ENCODE measurements at regions not wholly inside any gene's neighbourhood (a gene's known extent, or its start where the extent isn't known, plus 50 kb on each side); places are given as distances from the start of the nearest gene placed in this dataset.

- TF ChIP-seq, protein P1, sequence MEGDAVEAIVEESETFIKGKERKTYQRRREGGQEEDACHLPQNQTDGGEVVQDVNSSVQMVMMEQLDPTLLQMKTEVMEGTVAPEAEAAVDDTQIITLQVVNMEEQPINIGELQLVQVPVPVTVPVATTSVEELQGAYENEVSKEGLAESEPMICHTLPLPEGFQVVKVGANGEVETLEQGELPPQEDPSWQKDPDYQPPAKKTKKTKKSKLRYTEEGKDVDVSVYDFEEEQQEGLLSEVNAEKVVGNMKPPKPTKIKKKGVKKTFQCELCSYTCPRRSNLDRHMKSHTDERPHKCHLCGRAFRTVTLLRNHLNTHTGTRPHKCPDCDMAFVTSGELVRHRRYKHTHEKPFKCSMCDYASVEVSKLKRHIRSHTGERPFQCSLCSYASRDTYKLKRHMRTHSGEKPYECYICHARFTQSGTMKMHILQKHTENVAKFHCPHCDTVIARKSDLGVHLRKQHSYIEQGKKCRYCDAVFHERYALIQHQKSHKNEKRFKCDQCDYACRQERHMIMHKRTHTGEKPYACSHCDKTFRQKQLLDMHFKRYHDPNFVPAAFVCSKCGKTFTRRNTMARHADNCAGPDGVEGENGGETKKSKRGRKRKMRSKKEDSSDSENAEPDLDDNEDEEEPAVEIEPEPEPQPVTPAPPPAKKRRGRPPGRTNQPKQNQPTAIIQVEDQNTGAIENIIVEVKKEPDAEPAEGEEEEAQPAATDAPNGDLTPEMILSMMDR (IDR thresholded peaks at IDR 0.05) = no peak
- Histone ChIP-seq H3K27ac (no peak overlapping the region), H3K4me3 (no peak overlapping the region)
- DNase-seq (ENCODE audit: low spot score) = no peak
These were observed 120.8 kb upstream of the POU1F1 start for GRCh38 chr3:87397211-87397610.

DNA sequence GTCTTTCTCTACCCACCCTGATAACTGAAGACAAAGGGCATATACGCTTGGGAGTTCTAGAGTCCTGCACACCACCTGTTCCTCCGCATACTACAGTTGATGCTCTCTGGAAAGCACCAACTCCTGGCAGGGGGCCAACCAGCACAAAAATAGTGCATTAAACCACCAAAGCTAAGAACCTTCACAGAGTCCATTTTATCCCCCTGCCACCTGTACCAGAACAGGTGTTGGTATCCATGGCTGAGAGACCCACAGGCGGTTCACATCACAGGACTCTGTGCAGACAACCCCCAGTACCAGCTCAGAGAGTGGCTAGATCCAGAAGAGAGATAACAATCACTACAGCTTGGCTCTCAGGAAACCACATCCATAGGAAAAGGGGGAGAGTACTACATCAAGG lies 114.4 kb upstream of the POU1F1 start:
- TF ChIP-seq, protein P1 (IDR thresholded peaks at IDR 0.05) = no peak
- H3K4me3 ChIP-seq = no peak overlapping the region
- H3K27ac ChIP-seq = no peak overlapping the region
- no peak for DNase-seq (ENCODE audit: low spot score)

DNA sequence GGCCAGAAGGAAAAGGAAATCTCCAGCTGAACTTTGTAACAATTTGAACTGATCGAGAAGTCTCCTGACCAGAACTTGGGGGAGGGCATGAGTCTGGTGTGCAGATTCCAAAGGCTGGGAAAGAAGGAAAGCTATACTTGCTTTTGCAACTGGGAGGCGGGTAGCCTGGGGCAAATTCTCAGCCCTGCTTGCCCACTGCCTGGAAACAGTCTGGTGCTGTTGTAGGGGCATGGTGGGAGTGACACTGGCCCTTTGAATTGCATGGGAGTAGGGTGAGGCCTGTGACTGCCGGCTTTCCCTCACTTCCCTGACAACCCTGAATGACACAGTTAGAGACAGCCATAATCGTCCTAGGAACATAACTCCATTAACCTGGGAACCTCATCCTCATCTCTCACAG lies 114.0 kb upstream of the POU1F1 start:
- Histone ChIP-seq H3K4me3 (no peak overlapping the region), H3K27ac (no peak overlapping the region)
- TF ChIP-seq, protein P1 (IDR thresholded peaks at IDR 0.05) = no peak
- no peak for DNase-seq (ENCODE audit: low spot score)

GRCh38 chr3:87375231-87375682 lies 98.9 kb upstream of the POU1F1 start:
- no peak for DNase-seq (ENCODE audit: low spot score)
- TF ChIP-seq, protein P1 (IDR thresholded peaks at IDR 0.05) = no peak
- H3K27ac ChIP-seq = no peak overlapping the region
- H3K4me3 ChIP-seq = no peak overlapping the region

DNA sequence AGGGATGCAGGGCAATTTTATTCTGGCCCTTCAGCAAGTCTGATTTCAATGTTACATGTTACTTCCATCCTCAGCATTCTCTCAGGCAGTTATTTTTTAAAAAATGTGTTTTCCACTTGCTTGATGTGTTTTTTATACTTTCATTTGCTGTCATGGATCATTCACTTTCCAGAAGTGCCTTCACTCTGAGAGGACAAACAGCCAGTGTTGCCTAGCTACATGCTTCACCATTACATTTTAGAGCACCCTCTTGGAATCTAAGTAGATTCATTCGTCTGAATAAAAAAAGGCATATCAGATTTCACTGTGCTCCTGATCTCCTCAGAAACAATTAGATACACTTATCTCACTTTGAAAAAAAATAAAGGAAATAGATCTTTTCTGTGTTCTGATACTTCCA lies 93.6 kb upstream of the POU1F1 start:
- DNase-seq (ENCODE audit: low spot score) = no peak
- TF ChIP-seq, protein P1 (IDR thresholded peaks at IDR 0.05) = no peak

GRCh38 chr3:87367736-87368135 lies 91.4 kb upstream of the POU1F1 start:
- Histone ChIP-seq H3K4me3 (no peak overlapping the region), H3K27ac (no peak overlapping the region)
- TF ChIP-seq, protein P1 (IDR thresholded peaks at IDR 0.05) = no peak
- DNase-seq (ENCODE audit: low spot score) = no peak

More for the DNA sequence above, 93.6 kb upstream of the POU1F1 start:
- H3K27ac ChIP-seq = no peak overlapping the region
- H3K4me3 ChIP-seq = no peak overlapping the region

DNA sequence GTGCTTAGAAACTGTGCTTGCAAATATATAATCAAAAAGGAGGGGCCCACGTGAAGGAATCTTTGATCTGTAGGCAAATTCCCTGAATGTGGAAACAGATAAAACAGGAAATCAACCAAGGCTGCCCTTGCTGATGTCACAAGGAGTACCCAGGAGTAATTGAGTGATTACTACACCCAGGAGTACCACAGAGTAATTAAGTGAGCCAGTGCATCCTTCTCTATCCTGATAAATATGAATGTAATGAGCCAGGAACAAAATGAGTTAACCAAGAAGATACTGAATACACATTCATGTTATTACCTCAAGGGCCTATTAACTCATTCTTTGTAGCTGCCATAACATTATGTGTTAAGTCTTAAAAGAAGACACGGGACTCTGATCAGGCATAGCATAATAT lies 87.3 kb upstream of the POU1F1 start:
- no peak overlapping the region for H3K4me3 ChIP-seq
- no peak for DNase-seq (ENCODE audit: low spot score)
- no peak overlapping the region for H3K27ac ChIP-seq
- TF ChIP-seq, protein P1 (IDR thresholded peaks at IDR 0.05) = no peak

All from coronary artery (tissue), 2 donors.